ENCODE measurements at regions not wholly inside any gene's neighbourhood (a gene's known extent, or its start where the extent isn't known, plus 50 kb on each side); places are given as distances from the start of the nearest gene placed in this dataset.

DNA sequence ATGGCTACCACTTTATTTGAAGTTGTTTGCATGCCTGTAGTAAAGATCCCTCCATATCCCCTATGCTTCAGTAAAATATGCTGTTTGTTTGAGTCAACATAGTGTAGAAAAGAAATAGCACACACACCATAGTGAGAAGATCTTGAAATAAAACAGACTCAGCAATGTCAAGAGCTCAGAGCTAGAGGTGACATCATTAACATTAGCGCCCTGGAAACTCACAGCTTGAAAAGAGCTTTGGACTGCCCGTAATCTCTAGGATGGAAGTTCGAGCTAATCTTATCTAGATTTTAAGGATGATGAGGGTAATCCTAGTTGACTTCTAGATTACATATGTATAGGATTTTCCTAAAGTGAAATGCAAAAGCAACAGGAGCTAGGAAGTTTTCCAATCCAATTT, 275.6 kb downstream of the SMARCA1 start:
- intact Hi-C loops (cut with micrococcal nuclease; ENCODE audit: unreplicated experiment), result no loop called here
- no peaks in the 10 kb centered on the region for H3K9me3 ChIP-seq (ENCODE audit: low read depth, low read length, poor library complexity, severe bottlenecking)
- no peaks in the 10 kb centered on the region for H3K36me3 ChIP-seq (ENCODE audit: insufficient read depth, low read length, poor library complexity, severe bottlenecking)
- no peak for DNase-seq (ENCODE audit: low spot score)
- no peaks in the 10 kb centered on the region for H3K4me1 ChIP-seq (ENCODE audit: insufficient read depth, low read length, poor library complexity, severe bottlenecking)
- POLR2A ChIA-PET (ENCODE audit: low non-redundant PET), result no interaction called here
- H3K4me3 ChIP-seq (ENCODE audit: low read depth, low read length, poor library complexity, severe bottlenecking), result no peak overlapping the region
- BruUV-seq (replicated peaks), result no TSS peak
- CTCF ChIA-PET, result no interaction called here
- TF ChIP-seq CTCF (conservative IDR thresholded peaks at IDR 0.05; ENCODE audit: low read depth, low read length) (no peak), EZH2 (IDR thresholded peaks at IDR 0.05; ENCODE audit: borderline replicate concordance, low read depth, low read length, poor library complexity, severe bottlenecking) (no peak)
- H3K27ac ChIP-seq (ENCODE audit: low read depth, low read length, poor library complexity, severe bottlenecking), result no peak overlapping the region
- H3K27me3 ChIP-seq (replicated peaks; ENCODE audit: insufficient read depth, low read depth, low read length, poor library complexity), result no peaks in the 10 kb centered on the region

- POLR2A ChIA-PET (ENCODE audit: low non-redundant PET), result no interaction called here
- Histone ChIP-seq H3K27me3 (replicated peaks; ENCODE audit: insufficient read depth, low read depth, low read length, poor library complexity) (no peaks in the 10 kb centered on the region), H3K9me3 (ENCODE audit: low read depth, low read length, poor library complexity, severe bottlenecking) (no peaks in the 10 kb centered on the region), H3K4me1 (ENCODE audit: insufficient read depth, low read length, poor library complexity, severe bottlenecking) (no peaks in the 10 kb centered on the region), H3K27ac (ENCODE audit: low read depth, low read length, poor library complexity, severe bottlenecking) (no peak overlapping the region), H3K4me3 (ENCODE audit: low read depth, low read length, poor library complexity, severe bottlenecking) (no peak overlapping the region), H3K36me3 (ENCODE audit: insufficient read depth, low read length, poor library complexity, severe bottlenecking) (no peaks in the 10 kb centered on the region)
- DNase-seq (ENCODE audit: low spot score), result no peak
- TF ChIP-seq EZH2 (IDR thresholded peaks at IDR 0.05; ENCODE audit: borderline replicate concordance, low read depth, low read length, poor library complexity, severe bottlenecking) (no peak), CTCF (conservative IDR thresholded peaks at IDR 0.05; ENCODE audit: low read depth, low read length) (no peak)
- intact Hi-C loops (cut with micrococcal nuclease; ENCODE audit: unreplicated experiment), result no loop called here
- BruUV-seq (replicated peaks), result no TSS peak
- CTCF ChIA-PET, result no interaction called here
Observed at GRCh38 chrX:129239371-129239770, 283.9 kb downstream of the SMARCA1 start.

GRCh38 chrX:129238011-129238410, 285.3 kb downstream of the SMARCA1 start:
- Histone ChIP-seq H3K4me3 (ENCODE audit: low read depth, low read length, poor library complexity, severe bottlenecking) (no peak overlapping the region), H3K36me3 (ENCODE audit: insufficient read depth, low read length, poor library complexity, severe bottlenecking) (no peaks in the 10 kb centered on the region), H3K27ac (ENCODE audit: low read depth, low read length, poor library complexity, severe bottlenecking) (no peak overlapping the region), H3K9me3 (ENCODE audit: low read depth, low read length, poor library complexity, severe bottlenecking) (no peaks in the 10 kb centered on the region), H3K27me3 (replicated peaks; ENCODE audit: insufficient read depth, low read depth, low read length, poor library complexity) (no peaks in the 10 kb centered on the region), H3K4me1 (ENCODE audit: insufficient read depth, low read length, poor library complexity, severe bottlenecking) (no peaks in the 10 kb centered on the region)
- TF ChIP-seq CTCF (conservative IDR thresholded peaks at IDR 0.05; ENCODE audit: low read depth, low read length) (no peak), EZH2 (IDR thresholded peaks at IDR 0.05; ENCODE audit: borderline replicate concordance, low read depth, low read length, poor library complexity, severe bottlenecking) (no peak)
- no TSS peak for BruUV-seq (replicated peaks)
- intact Hi-C loops (cut with micrococcal nuclease; ENCODE audit: unreplicated experiment), result no loop called here
- ChIA-PET POLR2A (ENCODE audit: low non-redundant PET) (no interaction called here), CTCF (no interaction called here)
- DNase-seq (ENCODE audit: low spot score), result no peak
